Left lobe of liver (tissue), 2 donors: ENCODE measurements at regions not wholly inside any gene's neighbourhood (a gene's known extent, or its start where the extent isn't known, plus 50 kb on each side); places are given as distances from the start of the nearest gene placed in this dataset.
A peak's percentile ranks its signal among the peaks of the same experiment; 100 is the strongest.

Experiments used
- ATAC-seq: fragments of 200-7000 bp; cut with Tn5 transposase; one replicate; pipeline ENCODE4 v1.9.1; 2020; ENCODE audit warnings: mild to moderate bottlenecking, moderate library complexity
- DNase-seq: peaks from one replicate; pipeline ENCODE4 v3.0.0-alpha.2; 2020; ENCODE audit warnings: low spot score
- donor health status: DM: no; HTN: no; CAD: no; lungs with moderate emphysema.
- donor health status: DM: no; HTN: yes; CAD: no.

DNA sequence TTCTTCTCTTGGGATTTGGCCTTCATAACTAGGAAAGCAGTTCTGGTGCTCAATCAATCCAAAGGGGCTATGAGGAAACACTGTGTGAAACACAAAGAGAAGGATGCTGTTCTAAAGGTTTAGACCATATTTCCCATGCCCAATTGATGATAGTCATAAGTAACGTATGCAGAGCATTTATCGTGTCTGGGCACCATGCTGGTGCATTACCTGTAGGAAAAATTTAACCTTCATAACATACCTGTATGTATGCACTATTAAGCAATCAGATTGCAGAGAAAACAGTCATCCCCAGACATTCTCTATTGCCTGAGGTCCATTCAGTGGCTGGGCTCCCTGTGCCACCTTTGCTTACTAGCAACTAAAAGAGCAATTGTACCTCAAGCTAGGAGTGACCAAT lies 381.4 kb downstream of the PLPP3 start:
- DNase-seq: no peak
- ATAC-seq: no peak

DNA sequence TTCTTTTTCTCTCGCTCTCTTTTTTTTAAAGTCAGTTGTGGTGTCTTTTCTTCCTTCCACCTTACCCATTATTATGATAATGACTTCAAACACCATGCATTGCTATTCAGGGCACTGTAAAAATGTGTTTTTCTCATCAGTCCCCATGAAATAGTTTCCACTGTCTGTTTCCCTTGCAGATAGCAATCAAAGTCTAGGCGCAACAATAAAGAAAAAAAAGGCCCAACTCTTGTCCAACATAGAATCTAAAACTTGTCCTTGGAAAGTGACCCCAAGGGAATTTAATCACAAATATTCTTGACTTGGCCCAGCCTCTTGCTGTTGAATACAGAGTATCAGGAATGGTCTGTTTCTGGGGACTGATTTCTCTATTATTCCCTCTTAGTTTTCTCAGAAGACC lies 382.5 kb downstream of the PLPP3 start:
- no peak for ATAC-seq
- DNase-seq: no peak

DNA sequence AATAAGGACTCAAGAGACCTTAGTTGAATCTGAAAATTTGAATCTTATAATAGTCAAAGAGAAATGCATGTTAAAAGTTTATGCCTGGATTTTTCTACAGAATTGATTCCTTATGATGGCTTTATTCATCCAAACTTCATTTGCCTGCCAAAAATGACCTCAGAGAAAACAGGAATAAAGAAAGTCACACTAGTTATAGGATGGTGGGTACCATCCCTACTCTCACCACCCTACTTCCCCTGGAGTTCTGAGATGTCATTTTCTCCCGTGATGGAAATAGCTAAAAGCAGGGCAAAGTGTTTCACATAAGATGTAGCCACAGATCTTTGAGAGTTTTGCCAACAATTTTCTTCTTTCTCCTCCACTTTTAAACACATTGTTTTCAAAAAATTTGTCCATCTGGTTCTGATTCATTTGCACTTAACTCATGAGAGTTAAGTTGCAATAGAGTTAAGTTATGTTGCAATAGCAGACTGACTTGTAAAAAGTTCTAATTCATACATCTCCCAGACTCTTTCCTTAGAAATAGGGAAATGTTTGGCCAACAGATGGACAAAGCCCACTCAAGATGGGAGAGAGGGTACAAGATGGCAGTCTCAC lies 384.6 kb downstream of the PLPP3 start:
- DNase-seq (no peak), ATAC-seq (no peak)

DNA sequence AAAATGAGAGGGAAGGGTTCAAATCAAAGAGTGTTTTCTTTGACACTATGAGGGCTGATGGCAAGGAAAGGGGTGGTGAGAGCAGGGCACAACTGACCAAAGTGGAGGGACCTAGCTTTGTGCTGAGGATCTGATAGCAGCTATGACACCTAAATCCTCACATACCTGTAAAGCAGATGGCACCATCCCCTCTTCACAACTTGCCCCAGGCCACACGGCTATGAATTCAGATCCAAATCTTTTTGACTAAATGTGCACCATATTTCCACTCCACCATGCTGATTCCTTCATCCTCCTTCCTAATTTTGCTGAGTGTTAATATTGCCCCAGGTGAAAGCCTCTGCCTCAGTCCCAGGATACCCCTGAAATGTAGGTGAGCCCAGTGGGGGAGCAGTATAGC lies 385.7 kb downstream of the PLPP3 start:
- no peak for DNase-seq
- no peak for ATAC-seq

DNA sequence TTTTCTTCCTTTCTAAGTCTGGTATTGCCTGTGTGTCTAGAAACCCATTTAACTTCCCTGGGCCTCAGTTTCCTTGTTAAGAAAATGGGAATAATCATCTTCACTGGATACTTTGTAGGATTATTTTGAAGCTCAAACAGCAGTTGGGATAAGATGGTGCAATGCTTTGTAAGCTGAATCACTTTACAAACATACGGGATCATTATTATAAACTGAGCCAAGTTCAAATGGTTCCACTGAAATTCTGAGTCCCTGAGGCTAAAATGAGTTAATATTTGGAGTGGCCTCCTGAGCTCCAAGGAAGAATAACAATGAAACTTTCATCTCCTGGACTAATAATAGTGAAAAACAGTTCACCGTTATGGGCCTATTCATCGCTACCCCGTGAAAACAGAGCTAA lies 388.0 kb downstream of the PLPP3 start:
- ATAC-seq: no peak

DNA sequence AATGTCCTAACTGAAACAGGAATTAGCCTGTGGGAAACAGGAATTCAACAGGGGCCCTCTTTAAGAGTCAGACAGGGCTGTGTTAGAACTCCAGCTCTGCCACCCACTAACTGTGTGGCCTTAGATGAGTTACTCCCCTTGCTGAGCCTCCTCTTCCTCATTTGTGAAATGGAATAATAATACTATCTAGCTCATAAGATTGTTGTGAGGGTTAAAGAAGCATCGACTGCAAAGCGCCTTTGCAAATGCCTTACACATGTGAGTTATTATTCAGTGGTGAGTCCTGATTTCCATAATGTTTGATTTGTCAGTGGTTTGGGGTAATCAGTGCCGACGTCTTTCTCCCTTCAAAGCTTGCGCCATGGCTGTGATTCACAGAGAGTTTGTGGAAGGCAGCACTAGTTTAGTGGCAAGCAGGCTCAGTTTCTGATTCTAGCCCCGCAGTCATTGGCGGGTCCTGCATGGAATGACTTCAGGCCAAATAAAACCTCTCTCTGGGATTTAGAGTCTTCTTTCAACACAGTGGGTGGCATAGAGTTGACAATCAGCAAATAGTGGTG lies 388.5 kb downstream of the PLPP3 start:
- ATAC-seq: no peak
- no peak for DNase-seq

More for the DNA sequence above, 388.0 kb downstream of the PLPP3 start:
- DNase-seq: no peak

DNA sequence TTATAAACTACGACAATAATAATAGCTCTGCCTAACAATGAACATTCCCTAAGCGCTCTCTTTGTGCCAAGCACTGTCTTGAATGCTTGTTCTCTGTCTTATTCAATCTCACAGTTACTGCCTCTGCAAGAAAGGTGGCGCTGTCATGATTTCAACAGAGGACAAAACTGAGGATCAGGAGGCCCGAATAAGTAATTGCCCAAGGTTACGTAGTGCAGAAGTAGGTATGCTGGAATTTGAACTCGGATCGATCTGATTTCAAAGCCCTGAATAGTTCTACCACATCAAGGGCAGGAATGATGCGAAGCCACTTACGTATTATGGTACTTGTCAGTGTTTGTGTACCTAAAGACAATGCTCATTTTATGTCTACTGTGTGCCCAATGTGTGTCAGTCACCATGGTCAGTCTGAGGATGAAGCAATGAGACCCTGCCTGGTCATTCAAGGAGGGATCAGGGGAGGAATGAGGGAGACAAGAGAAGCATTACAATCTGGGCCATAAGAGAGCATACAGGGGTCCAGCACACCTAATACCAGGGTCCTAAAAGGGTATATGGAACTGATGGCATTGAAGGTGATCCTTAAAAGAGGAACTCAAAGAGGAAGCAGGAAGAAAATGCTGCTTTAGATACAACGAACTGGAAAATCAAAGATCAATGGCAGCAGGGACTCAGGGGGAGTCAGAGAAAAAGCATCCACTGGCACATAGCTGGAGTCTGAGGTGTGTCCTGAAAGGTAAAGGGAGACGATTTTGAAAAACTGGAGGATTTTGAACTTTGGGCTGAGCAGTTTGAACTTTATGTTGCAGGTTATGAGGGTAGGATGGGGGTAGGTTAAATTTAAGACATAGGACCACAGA lies 389.2 kb downstream of the PLPP3 start:
- DNase-seq (no peak), ATAC-seq (no peak)

DNA sequence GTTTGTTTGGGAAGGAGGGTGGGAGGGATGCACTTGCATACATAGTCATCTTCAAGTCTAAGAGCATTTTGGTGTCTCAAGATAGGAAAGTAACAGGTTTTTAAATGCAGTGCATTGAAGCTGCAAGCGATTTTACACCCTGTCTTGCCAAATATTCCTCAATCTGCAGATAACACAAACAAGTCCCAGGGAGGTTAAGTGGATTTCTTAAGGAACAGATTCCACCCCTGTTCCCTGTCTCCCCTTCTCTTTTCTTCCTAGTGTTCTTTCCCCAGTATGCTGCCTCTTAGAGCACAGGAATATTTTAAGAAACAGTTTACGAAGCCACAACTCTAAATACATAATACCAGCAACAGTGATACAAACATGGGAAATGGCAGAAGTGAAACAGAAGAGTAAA lies 389.9 kb downstream of the PLPP3 start:
- DNase-seq (no peak), ATAC-seq (no peak)

DNA sequence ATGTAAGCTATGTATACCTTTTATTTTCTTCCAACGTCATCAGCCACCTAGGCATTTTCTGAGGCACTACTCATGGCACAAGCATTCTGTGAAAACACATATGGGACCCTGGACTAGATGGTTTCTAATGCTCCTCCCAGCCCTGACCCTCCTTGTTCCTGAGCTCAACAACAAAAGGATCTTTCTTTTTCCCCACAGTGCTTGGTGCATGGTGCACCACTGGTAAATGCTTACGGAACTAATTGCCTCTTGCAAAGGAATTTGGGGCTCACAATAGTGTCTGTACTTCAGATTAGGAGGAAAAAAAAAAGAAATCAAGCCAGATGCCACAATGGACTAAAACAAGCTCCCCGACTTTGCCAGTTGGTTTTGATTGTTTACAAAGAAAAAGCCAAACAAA lies 390.5 kb downstream of the PLPP3 start:
- DNase-seq (no peak), ATAC-seq (no peak)

DNA sequence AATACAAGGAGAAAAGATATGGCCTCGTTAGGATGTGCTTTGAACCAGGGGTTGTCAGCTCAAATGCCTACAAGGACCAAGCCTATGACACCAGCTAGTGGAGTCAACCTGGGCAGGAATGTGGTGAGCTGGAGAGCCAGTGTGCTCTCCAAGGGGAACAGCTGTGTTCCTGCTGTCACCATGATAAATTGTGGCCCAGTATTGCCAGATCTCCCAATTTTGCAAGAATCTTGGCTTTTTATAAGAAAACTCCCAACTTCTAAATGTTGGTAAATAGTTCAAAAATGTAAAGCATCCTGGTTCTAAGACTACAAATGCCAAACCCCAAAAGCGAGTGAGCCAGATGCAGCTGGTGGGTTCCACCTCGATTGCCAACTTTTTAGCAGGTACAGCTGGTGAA lies 391.1 kb downstream of the PLPP3 start:
- ATAC-seq (no peak), DNase-seq (no peak)

DNA sequence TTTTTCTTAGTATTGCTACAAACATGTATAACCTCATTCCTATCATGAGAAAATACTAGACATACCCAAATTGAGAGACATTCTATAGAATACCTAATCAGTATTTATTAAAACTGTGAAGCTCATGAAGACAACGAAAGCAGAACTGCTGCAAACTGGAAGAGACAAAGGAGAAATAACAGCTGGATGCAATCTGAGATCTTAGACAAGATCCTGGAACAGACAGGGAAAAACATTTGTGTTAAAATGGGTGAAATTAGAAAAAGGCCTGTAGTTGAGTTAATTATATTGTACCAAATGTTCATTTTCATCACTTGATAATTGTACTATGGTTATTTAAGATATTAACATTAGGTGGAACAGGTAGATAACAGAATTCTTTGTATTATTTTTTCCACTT lies 392.0 kb downstream of the PLPP3 start:
- DNase-seq (no peak), ATAC-seq (no peak)

DNA sequence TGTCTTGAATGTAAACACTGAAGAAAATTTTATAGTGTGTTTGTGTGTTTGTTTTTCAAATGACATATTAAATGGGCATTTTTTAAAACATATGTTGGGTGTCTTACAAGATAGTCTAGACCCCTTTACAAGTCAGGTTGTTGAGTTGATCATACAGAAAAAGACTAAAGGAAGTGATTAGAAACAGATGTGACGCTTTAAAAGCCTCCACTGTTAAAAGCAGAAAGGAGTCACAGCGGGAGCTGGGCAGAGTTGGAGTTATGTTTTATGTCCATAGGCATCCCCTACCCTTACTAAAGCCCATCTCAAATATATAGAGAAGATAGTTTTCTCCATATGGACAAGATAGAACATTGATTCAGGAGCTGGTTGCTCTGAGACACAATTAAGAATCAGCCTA lies 393.9 kb downstream of the PLPP3 start:
- no peak for DNase-seq
- ATAC-seq: no peak

DNA sequence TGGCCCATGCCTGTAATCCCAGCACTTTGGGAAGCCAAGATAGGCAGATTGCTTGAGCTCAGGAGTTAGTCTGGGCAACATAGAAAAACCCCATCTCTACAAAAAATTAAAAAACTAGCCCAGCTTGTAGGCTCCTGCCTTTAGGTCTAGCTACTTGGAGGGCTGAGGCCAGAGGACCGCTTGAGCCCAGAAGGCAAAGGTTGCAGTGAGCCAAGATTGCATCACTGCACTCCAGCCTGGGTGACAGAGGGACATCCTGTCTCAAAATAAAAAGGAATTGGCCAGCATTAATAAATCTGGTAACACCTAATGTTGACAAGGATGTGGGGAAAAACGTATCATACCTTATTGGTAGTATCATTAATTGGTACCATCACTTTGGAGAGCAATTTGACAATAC lies 396.2 kb downstream of the PLPP3 start:
- peak; percentile 47 for DNase-seq

DNA sequence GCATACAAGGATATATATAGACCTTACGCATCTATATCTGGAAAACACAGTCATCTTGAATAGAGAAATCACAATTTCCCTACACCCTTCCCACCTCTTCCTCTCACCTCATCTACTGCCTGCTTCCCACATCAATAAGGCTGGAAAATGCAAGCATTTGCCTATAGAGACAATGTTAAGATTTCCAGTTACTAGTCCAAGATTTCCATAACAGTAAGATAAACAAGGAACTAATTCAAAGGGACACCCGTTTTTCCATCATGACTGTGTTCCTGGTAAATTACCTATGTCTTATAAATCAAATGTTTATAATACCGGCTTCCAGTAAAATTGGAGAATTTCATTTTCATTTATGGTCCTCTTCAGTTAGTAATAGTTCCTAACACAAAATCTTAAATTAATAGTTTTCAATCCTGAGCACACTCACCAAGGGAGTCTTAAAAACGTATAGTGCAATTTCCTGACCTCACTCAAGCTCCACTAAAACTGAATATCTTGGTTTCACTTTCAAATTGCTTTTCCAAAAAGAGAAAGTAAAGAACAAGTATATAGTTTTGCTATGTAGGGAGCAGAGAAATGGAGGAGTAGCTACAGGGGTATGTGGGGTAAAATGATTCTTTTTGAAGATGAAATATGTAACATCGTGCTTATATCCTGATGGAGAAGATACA lies 398.7 kb downstream of the PLPP3 start:
- ATAC-seq: peak; percentile 80
- no peak for DNase-seq

More for the DNA sequence above, 396.2 kb downstream of the PLPP3 start:
- peak; percentile 85 for ATAC-seq

DNA sequence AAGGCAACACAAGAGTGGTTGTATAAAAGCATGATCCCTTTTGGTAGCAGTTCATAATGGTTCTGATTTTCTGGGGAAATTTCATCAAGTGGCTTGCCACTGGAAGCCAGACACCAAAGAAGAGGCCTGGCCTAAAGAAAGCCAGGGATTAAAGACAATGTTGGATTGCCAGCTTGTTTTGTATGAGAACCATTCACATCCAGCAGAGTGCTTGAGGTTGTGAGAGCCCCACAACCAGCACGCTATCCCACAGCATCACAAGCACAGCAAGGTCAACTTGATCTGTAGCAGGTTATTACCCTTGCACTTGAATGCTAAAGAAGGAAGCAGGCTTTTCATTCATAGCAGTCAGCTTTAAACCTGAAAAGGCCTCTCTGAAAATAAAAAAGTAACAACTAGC lies 399.8 kb downstream of the PLPP3 start:
- ATAC-seq (no peak), DNase-seq (no peak)

DNA sequence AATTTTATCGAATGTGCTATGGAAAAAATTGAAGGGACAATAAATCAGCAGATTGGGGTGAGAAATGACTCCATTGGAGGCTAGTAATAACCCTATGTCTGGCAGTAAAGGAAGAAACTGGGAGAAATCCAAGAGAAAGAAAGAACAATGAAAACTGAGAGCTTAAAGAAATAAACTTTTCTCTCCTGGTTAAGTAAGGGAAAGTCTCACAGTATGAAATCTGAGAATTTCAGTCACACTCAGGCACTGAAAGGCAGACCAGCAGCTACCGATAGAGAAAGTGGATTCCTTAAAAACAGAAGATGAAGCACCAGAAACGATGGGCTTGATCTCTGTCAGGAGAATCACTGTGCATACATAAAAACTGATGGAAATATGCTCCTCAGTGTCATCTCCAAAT lies 404.2 kb downstream of the PLPP3 start:
- DNase-seq (no peak), ATAC-seq (no peak)

DNA sequence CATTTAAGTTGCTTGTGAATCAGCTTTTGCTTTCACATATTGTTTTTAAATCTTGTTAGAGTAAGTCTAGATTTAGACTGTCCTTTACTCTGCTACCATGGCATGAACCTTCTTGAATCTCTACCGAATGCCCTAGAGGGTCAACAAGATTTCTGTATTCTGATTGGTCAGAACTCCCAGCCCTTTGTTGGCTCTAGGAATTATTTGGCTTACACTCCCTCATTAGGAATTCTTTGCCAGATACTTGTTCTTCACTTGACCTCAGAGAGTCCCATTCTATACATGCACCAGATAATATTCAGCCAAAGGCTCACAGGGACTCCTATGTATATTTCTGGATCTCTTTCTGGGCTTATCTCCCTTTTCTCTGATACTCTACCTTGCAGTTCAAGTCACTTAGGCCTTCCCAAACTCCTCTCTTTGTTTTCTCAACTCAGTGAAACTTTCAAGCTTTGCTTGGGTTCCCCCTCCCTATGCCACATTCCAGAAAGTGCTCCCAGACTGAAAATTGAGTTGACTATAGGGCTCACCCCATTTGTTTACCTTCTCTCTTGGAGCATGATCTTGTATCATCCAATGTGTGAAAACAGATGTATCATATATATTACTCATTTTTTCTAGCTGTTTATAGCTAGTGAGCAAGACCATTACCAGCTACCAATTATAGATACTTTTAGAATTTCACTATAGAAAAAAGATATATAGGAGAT lies 405.0 kb downstream of the PLPP3 start:
- no peak for ATAC-seq
- no peak for DNase-seq

DNA sequence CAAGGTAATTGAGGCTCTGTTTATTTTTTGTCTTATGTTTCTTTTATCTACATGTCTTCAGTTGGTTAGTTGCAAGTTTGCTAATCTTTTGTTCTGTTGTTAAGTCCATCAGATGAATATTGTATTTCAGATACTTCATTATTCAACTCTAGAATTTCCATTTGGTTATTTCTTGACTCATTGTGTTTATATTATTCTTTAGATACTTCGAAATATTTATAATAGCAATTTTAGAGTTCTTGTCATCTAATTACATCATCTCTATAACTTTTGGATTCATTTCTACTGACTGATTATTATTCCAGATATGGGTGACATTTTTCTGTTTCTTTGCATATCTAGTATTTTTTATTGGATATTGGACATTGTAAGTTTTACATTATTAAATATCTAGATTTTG lies 405.6 kb downstream of the PLPP3 start:
- DNase-seq (no peak), ATAC-seq (no peak)

DNA sequence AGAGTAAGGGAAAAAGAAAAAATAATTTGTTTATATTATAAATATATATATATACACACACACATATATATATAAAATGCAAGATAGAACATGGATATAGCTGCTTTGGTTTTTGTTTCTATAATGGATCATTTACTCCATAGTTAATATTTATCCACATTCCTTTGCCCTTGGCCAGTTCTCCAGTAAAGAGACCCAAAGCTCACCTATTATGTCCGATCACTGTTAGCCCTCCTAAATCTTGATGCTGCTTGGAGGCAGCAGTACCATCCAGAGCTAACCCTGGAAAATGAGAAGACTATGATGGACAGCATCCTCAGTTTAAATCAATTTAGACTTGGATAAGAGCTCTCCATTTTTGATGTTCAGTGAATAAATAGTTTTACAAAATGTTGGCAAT lies 407.7 kb downstream of the PLPP3 start:
- no peak for DNase-seq

DNA sequence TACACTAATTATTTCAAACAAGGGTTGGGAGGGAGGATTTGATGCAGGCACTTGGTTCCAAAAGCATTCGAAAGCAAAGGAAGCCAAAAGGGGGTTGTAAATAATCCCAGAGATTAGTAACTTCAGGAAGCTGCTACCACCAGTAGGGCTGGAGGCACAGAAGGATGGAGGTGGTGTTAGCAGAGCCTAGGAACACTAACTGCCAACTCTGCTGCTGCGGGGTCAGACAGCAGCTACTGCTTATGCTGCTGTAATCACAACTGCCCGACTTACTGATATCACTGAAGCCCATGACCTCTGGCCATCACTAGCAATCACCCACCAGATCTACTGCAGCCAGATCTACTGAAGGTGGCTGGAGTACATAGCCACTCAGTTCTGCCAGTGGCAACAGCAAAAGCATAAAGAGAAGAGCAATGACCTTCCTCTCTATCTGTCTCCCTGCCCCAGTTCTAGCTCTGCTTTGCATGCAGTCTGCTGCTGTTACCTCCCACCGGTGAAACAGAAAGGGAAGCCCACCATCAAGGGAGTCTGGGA lies 408.5 kb downstream of the PLPP3 start:
- no peak for ATAC-seq
- DNase-seq: no peak

More for the DNA sequence above, 407.7 kb downstream of the PLPP3 start:
- peak; percentile 41 for ATAC-seq

DNA sequence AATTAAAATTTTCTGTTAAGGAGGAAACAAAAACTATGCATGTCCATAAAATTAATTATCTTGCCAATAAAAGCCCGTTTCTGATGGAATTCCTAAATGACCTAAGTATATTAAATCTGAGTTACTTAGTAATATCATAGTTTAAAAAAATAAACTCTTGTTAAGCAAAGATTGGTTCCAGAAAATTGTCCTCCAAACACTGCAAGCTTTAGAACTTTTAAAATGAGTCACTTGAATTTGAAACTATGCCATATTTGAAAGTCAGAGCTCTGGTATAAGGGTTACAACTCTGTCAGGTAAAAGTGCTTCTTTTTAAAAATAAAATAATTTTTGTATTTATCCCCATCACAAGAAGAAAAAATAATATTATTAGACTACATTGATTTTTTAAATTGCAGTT lies 409.5 kb downstream of the PLPP3 start:
- DNase-seq (no peak), ATAC-seq (no peak)
